Cardiac muscle cell (in vitro differentiated cells and primary cell): ENCODE measurements at regions not wholly inside any gene's neighbourhood (a gene's known extent, or its start where the extent isn't known, plus 50 kb on each side); places are given as distances from the start of the nearest gene placed in this dataset.

Experiments
- DNase-seq, 2 donors: peaks; one replicate each; pipeline versions ENCODE4 v3.0.0 to v3.0.0-alpha.2; 2010 to 2017; ENCODE audit warnings: low read depth in 1 of 2, low spot score in 1 of 2
- H3K27ac ChIP-seq: fragments of 200-600 bp; sonication (generic); 2 replicates; pipeline ENCODE4 v1.5.1; 2016
- H3K27me3 ChIP-seq: fragments of 200-600 bp; sonication (generic); 2 replicates; pipeline ENCODE4 v1.6.0; 2016; ENCODE audit warnings: control low read depth
- H3K36me3 ChIP-seq: fragments of 200-600 bp; sonication (generic); 2 replicates; pipeline ENCODE4 v1.5.1; 2016; ENCODE audit warnings: control low read depth
- H3K4me1 ChIP-seq: fragments of 200-600 bp; sonication (generic); 2 replicates; pipeline ENCODE4 v1.8.1; 2017; ENCODE audit warnings: low read depth, mild to moderate bottlenecking, mixed run types
- H3K4me3 ChIP-seq: fragments of 200-600 bp; sonication (generic); 2 replicates; pipeline ENCODE4 v1.5.1; 2016; ENCODE audit warnings: mild to moderate bottlenecking
- H3K9me3 ChIP-seq: fragments of 200-600 bp; sonication (generic); 2 replicates; pipeline ENCODE4 v1.5.1; 2017; ENCODE audit warnings: low read depth, mild to moderate bottlenecking, control low read depth
- TF ChIP-seq, protein P1 (sequence below): IDR thresholded peaks from 2 replicates; pipeline ENCODE4 v1.5.1; 2012; ENCODE audit warnings: low read depth, mild to moderate bottlenecking, low read length

DNA sequence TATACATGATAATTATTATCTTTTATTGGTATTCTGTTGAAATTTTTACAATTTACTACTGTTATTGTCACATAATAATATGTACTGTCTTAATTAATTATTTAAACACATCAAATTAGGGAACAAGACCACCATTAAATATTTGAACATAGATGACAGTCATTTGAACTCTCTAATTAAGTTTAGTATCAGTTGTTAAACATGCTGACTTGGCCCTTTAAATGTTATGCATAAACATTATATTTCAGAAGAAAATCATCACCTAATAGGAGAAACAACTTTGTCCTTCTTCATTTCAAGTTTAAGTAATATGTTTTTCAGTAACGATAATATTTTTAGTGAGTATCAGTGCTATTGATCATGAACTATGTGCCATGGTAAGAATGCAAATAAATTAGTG lies 623.5 kb upstream of the GNPDA2 start:
- TF ChIP-seq, protein P1, sequence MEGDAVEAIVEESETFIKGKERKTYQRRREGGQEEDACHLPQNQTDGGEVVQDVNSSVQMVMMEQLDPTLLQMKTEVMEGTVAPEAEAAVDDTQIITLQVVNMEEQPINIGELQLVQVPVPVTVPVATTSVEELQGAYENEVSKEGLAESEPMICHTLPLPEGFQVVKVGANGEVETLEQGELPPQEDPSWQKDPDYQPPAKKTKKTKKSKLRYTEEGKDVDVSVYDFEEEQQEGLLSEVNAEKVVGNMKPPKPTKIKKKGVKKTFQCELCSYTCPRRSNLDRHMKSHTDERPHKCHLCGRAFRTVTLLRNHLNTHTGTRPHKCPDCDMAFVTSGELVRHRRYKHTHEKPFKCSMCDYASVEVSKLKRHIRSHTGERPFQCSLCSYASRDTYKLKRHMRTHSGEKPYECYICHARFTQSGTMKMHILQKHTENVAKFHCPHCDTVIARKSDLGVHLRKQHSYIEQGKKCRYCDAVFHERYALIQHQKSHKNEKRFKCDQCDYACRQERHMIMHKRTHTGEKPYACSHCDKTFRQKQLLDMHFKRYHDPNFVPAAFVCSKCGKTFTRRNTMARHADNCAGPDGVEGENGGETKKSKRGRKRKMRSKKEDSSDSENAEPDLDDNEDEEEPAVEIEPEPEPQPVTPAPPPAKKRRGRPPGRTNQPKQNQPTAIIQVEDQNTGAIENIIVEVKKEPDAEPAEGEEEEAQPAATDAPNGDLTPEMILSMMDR, result no peak
- no peaks in the 10 kb centered on the region for H3K4me1 ChIP-seq
- no peaks in the 10 kb centered on the region for H3K36me3 ChIP-seq
- H3K27me3 ChIP-seq, result no peaks in the 10 kb centered on the region
- no peak overlapping the region for H3K27ac ChIP-seq
- no peak for DNase-seq
- no peaks in the 10 kb centered on the region for H3K9me3 ChIP-seq
- H3K4me3 ChIP-seq, result no peak overlapping the region

DNA sequence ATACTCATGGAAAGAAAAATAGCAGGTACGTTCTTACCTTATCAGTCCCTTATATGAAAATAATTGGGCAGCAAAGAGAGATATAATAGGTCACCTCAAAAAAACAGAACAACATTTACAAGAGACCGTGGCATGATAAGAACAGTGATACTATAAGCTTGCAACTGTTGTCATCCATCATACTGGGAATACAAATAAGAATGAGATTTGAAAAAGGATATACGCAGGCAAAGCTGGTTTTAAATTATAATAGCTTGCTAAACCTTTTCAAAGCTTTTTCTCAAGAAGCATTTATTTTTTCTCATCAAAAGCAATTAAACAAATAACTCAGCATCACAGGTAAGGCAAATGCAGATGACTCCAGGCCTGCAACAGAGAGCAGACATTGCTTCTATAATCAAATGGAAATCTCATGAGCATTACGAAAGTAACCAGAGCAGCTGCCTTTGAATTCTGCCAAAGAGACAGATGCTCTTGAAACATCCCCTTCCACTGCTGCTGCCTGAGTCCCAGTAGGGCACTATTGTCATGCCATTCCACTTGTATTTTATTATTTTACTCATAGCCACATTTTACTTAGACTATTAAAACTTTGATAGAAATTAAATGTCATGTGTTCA lies 620.6 kb upstream of the GNPDA2 start:
- TF ChIP-seq, protein P1, result no peak
- H3K36me3 ChIP-seq, result no peaks in the 10 kb centered on the region
- no peaks in the 10 kb centered on the region for H3K9me3 ChIP-seq
- H3K4me1 ChIP-seq, result no peaks in the 10 kb centered on the region
- H3K27ac ChIP-seq, result no peak overlapping the region
- no peak for DNase-seq
- no peak overlapping the region for H3K4me3 ChIP-seq
- no peaks in the 10 kb centered on the region for H3K27me3 ChIP-seq

DNA sequence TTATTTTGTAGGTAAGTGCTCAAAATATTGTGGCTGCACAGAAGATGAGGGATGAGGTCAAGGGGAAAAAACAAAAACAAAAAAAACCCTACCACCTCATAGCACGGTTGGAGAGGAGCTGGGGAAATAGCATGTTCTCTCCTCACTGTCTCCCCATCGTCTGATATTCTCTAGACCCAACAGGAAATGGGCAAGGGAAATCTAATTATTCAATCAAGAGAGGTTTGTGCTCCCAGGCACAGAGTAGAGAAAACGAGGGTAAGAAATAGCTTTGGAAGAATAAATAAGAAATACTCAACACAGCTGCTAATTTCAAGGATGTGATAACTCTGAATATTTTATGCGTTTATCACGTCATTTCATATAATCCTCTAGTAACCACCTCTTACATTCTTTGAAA lies 619.2 kb upstream of the GNPDA2 start:
- H3K4me3 ChIP-seq, result no peak overlapping the region
- H3K27ac ChIP-seq, result no peak overlapping the region
- no peak for DNase-seq
- H3K4me1 ChIP-seq, result no peaks in the 10 kb centered on the region
- no peaks in the 10 kb centered on the region for H3K36me3 ChIP-seq
- H3K9me3 ChIP-seq, result no peaks in the 10 kb centered on the region
- H3K27me3 ChIP-seq, result no peaks in the 10 kb centered on the region
- TF ChIP-seq, protein P1, result no peak

DNA sequence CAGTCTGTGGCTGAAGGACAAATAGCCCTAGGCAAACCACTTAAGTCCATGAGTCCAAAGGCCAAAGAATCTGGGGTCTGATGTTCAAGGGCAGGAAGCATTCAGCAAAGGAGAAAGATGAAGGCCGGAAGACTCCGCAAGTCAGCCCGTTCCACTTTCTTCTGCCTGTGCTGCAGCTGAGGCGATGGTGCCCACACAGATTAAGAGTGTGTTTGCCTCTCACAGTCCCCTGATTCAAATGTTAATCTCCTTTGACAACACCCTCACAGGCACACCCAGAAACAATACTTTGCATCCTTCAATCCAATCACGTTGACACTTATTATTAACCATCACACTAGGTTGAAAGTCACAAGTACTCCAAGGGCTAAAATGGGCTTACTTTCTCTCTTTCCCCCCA lies 605.4 kb upstream of the GNPDA2 start:
- TF ChIP-seq, protein P1, result no peak
- no peak overlapping the region for H3K27ac ChIP-seq
- peaks cover 4% of the 10 kb centered on the region for H3K4me1 ChIP-seq
- H3K9me3 ChIP-seq, result no peaks in the 10 kb centered on the region
- no peaks in the 10 kb centered on the region for H3K36me3 ChIP-seq
- H3K27me3 ChIP-seq, result no peaks in the 10 kb centered on the region
- H3K4me3 ChIP-seq, result no peak overlapping the region
- DNase-seq, result no peak

DNA sequence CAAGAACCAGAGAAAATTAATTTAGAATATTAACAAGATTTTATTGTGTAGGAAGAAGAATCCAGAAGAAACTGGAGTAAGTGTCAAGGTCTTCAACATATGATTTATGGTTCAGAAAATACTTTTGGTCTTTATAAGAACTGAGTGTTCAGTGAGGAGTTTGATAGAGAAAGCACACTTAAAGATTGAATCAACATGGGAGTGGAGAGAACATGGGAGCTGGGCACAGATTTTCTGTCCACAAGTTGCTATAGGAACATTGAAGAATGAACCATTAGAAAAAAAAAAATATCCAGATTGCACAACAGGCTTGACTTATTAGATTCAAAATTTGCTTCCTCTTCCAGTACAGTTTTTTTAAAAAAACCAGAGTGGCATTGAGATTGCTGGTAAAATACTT lies 601.2 kb upstream of the GNPDA2 start:
- no peak for DNase-seq
- Histone ChIP-seq H3K4me1 (peaks cover 13% of the 10 kb centered on the region), H3K27me3 (no peaks in the 10 kb centered on the region), H3K27ac (no peak overlapping the region), H3K4me3 (no peak overlapping the region), H3K9me3 (no peaks in the 10 kb centered on the region), H3K36me3 (no peaks in the 10 kb centered on the region)
- TF ChIP-seq, protein P1, result no peak
